Vagina (tissue), 2 donors: ENCODE measurements at regions not wholly inside any gene's neighbourhood (a gene's known extent, or its start where the extent isn't known, plus 50 kb on each side); places are given as distances from the start of the nearest gene placed in this dataset.

Experiments used
- POLR2AphosphoS5 ChIP-seq, 2 donors: sonication (generic); formaldehyde crosslinking; IDR thresholded peaks; one replicate each; pipeline ENCODE4 v1.9.0; 2017; ENCODE audit warnings: antibody characterized with exemption in 2 of 2, mild to moderate bottlenecking in 2 of 2, low read depth in 1 of 2; ENCODE audit not compliant: insufficient read depth in 1 of 2
- TF ChIP-seq, protein P1 (sequence below), 3 experiments: fragments of 450-650 bp in 2 of 3; fragments of 200-600 bp in 1 of 3; sonication (generic) in 1 of 3; IDR thresholded peaks; one replicate each; pipeline ENCODE4 v1.5.1; 2017 to 2019; ENCODE audit warnings: antibody characterized with exemption in 3 of 3, mild to moderate bottlenecking in 2 of 3, moderate library complexity in 2 of 3

GRCh38 chr12:83197483-83197914 lies 510.8 kb downstream of the TMTC2 start:
- TF ChIP-seq POLR2AphosphoS5 (IDR thresholded peaks at IDR 0.05; ENCODE audit: insufficient read depth in 1 of 2, low read depth in 1 of 2), result no peak
- TF ChIP-seq, protein P1, sequence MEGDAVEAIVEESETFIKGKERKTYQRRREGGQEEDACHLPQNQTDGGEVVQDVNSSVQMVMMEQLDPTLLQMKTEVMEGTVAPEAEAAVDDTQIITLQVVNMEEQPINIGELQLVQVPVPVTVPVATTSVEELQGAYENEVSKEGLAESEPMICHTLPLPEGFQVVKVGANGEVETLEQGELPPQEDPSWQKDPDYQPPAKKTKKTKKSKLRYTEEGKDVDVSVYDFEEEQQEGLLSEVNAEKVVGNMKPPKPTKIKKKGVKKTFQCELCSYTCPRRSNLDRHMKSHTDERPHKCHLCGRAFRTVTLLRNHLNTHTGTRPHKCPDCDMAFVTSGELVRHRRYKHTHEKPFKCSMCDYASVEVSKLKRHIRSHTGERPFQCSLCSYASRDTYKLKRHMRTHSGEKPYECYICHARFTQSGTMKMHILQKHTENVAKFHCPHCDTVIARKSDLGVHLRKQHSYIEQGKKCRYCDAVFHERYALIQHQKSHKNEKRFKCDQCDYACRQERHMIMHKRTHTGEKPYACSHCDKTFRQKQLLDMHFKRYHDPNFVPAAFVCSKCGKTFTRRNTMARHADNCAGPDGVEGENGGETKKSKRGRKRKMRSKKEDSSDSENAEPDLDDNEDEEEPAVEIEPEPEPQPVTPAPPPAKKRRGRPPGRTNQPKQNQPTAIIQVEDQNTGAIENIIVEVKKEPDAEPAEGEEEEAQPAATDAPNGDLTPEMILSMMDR (IDR thresholded peaks at IDR 0.05), result no peak
